Activated naive CD4-positive, alpha-beta T cell treated with anti-CD3 and anti-CD28 coated beads, Interleukin-2, amount 50 U/mL, for 72 hours (primary cell): ENCODE measurements at regions not wholly inside any gene's neighbourhood (a gene's known extent, or its start where the extent isn't known, plus 50 kb on each side); places are given as distances from the start of the nearest gene placed in this dataset.

ENCODE experiments used
- ATAC-seq, 2 donors: fragments of 150-1000 bp; cut with Tn5 transposase; 2 replicates each; pipeline ENCODE4 v1.10.0; 2021; ENCODE audit warnings: mild to moderate bottlenecking in 2 of 2, moderate library complexity in 2 of 2
- DNase-seq, 2 donors: peaks; one replicate each; pipeline ENCODE4 v3.0.0; 2021 to 2022; ENCODE audit warnings: low spot score in 2 of 2
- H3K27ac Mint-ChIP-seq, 2 donors: one replicate each; pipeline ENCODE4 v1.8.0; 2022; ENCODE audit warnings: mild to moderate bottlenecking in 2 of 2, mixed read lengths in 2 of 2
- H3K36me3 Mint-ChIP-seq, 2 donors: one replicate each; pipeline ENCODE4 v1.8.0; 2022; ENCODE audit warnings: mixed read lengths in 2 of 2
- H3K9me3 Mint-ChIP-seq, 2 donors: one replicate each; pipeline ENCODE4 v1.8.0; 2022; ENCODE audit warnings: mixed read lengths in 2 of 2

DNA sequence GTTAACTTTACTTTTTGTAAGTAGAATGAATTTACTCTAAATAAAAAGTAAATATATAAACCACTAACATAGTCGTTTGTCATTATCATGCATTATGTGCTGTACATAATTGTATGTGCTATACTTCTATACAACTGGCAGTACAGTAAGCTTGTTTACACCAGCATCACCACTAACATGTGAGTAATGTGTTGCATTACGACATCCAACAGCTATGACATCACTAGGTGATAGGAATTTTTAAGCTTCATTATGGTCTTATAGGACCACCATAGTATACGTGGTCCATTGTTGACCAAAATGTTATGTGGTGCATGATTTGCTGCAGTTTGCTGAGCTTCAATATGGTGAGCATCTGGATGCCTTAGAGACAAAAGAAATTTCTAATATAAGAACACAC lies 819.1 kb upstream of the GRAMD2B start:
- peaks cover 5 to 8% of the 10 kb centered on the region in 2 donors for H3K9me3 Mint-ChIP-seq
- no peaks in the 10 kb centered on the region for H3K36me3 Mint-ChIP-seq
- no peak overlapping the region for H3K27ac Mint-ChIP-seq
- no peak for DNase-seq
- no peak for ATAC-seq

- no peak overlapping the region for H3K27ac Mint-ChIP-seq
Measured at GRCh38 chr5:125607018-125607417, 816.2 kb upstream of the GRAMD2B start.

DNA sequence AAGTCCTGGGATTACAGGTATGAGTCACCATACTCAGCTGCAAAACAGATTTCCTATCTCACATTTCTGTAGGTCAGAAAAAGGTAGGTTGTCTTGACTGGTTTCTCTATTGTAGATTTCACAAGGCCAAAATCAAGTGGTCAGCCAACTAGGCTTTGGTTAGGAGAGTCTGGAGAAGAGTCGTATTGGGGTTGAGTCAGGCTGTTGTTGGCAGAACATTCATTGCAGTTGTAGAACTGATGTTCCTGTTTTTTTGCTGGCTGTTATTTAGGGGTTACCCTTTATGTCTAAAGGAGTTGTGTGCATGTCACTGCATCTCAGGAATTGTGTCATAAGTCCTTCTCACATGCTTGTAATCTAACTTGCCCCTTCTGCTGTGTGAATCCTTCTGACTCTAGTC lies 814.2 kb upstream of the GRAMD2B start:
- ATAC-seq: no peak
- Mint-ChIP-seq H3K27ac (no peak overlapping the region), H3K9me3 (peaks cover 10 to 11% of the 10 kb centered on the region in 2 donors), H3K36me3 (no peaks in the 10 kb centered on the region)
- no peak for DNase-seq

More at GRCh38 chr5:125607018-125607417, 816.2 kb upstream of the GRAMD2B start:
- Mint-ChIP-seq H3K36me3 (no peaks in the 10 kb centered on the region), H3K9me3 (peaks cover 1 to 4% of the 10 kb centered on the region in 2 donors)
- DNase-seq (no peak), ATAC-seq (no peak)

DNA sequence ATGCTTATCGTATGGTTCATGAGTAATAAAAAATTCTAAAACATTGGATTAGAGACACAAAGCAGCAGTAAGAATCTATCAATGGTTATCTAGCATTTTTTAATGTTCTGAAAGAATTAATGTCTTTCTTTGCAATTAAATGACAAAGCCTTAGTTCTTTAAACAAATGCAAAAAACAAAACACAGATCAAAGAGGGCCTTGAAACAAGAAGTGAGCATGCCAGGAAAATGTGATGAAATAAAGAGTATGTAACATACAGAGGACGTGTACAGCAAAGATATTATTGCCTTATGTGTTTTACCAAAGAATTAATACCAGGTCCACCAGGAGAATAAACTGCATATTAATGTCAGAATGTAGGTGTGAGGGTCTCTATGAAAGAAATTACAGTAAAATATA lies 812.3 kb upstream of the GRAMD2B start:
- H3K36me3 Mint-ChIP-seq: no peaks in the 10 kb centered on the region
- no peak for DNase-seq
- H3K9me3 Mint-ChIP-seq: peaks cover 10 to 11% of the 10 kb centered on the region in 2 donors
- no peak overlapping the region for H3K27ac Mint-ChIP-seq
- ATAC-seq: no peak

- ATAC-seq (no peak), DNase-seq (no peak)
- peaks cover 10 to 11% of the 10 kb centered on the region in 2 donors for H3K9me3 Mint-ChIP-seq
- H3K27ac Mint-ChIP-seq: no peak overlapping the region
- H3K36me3 Mint-ChIP-seq: no peaks in the 10 kb centered on the region
Measured at GRCh38 chr5:125611541-125611940, 811.7 kb upstream of the GRAMD2B start.

DNA sequence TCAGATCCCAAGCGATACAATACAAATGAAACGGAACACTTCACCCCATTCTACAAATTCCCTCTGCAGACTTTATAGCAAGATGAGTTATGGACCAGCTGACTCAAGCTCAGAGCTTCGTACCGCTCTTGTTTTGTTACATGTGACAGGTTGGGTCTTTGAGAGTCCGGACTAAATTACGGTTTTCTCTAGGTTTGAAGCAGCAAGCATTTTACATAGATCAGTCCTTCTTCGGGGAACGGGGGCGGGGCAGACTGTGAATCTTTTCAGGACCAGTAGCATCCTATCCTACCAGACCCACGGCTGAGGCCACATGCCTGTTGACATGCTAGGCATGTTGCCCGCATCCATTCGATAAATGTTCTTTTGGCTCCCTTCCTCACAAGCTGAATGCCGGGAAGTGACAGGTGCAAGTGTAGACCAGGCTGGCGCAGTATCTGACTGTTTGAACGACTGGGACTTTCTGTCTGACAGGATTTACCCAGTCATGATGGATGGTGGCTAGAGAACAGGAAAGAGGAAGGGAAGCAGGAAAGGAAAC lies 811.0 kb upstream of the GRAMD2B start:
- Mint-ChIP-seq H3K9me3 (peaks cover 10 to 11% of the 10 kb centered on the region in 2 donors), H3K27ac (no peak overlapping the region), H3K36me3 (no peaks in the 10 kb centered on the region)
- ATAC-seq (no peak), DNase-seq (no peak)

GRCh38 chr5:125612776-125613175 lies 810.4 kb upstream of the GRAMD2B start:
- peaks cover 10% of the 10 kb centered on the region in 2 donors for H3K9me3 Mint-ChIP-seq

DNA sequence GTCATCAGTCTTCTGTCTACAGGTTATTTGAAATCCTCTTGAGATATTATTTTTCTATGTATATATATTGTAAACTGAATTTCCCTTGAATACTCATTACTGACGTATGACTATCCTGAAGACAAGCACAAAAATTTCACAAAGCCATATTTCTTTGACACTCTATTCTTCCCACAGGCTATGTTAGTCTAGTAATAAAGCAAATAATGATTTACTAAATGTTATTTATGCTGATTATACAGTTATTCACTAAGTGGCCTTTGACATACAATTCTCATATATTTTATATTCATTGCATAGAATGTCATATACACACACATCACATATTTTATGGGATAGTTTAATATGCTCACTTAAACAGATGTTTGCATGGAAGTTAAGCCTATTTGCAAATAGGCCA lies 793.0 kb upstream of the GRAMD2B start:
- no peak for ATAC-seq
- no peak for DNase-seq
- Mint-ChIP-seq H3K9me3 (peaks cover 9 to 13% of the 10 kb centered on the region in 2 donors), H3K27ac (no peak overlapping the region), H3K36me3 (no peaks in the 10 kb centered on the region)

More at GRCh38 chr5:125612776-125613175, 810.4 kb upstream of the GRAMD2B start:
- Mint-ChIP-seq H3K27ac (no peak overlapping the region), H3K36me3 (no peaks in the 10 kb centered on the region)
- DNase-seq (no peak), ATAC-seq (no peak)

DNA sequence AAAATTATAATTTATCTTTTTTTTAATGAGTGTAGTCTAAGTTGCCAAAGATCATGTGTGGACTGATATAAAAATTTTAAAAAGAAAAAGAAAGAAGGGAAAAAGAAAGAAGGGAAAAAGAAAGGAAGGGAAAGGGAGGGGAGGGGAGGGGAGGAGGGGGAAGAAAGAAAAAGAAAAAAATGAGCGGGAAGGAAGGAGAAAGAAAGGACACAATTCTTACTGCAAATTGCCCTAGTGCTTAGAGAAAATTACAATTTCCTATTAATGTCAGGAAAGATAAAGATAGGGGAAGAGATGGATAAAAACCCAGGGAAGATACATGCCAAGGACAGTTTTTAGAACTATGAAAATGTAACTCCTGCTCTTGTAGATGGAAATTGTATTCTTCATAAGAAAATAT lies 789.7 kb upstream of the GRAMD2B start:
- no peaks in the 10 kb centered on the region for H3K36me3 Mint-ChIP-seq
- no peak overlapping the region for H3K27ac Mint-ChIP-seq
- peaks cover 9 to 11% of the 10 kb centered on the region in 2 donors for H3K9me3 Mint-ChIP-seq
- DNase-seq (no peak), ATAC-seq (no peak)

DNA sequence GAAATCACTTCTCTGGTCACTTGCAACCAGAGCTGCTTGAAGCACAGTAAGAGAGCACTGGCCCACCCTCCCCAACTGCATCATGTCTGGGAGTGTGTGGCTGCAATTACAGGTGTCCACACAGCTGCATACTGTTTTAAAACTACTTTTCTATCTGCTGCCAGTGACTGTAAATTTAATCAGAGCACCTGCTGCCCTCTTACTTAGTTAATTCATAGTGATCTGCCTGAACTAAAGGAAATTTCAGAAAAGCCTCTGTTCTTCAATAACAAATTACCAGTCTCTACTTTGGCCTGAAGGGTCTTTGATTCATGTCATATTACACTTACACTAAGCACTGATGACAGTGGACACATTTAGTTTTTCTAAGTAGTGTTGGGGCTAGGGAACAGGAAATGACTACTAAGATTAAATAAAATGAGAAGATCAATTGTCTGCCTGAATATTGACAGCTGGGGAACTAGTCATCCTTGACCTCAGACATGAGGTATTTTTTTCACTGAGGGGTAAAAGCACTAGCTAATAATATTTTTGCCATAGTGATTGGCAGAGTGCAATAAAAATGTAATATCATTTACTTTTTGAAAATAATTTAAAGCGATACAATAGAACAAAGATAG lies 788.9 kb upstream of the GRAMD2B start:
- no peak overlapping the region for H3K27ac Mint-ChIP-seq
- H3K9me3 Mint-ChIP-seq: peaks cover 7 to 9% of the 10 kb centered on the region in 2 donors
- no peak for DNase-seq
- ATAC-seq: no peak
- H3K36me3 Mint-ChIP-seq: no peaks in the 10 kb centered on the region

- peaks cover 26 to 29% of the 10 kb centered on the region in 2 donors for H3K9me3 Mint-ChIP-seq
- no peak for ATAC-seq
- peaks cover 0 to 5% of the 10 kb centered on the region in 2 donors for H3K36me3 Mint-ChIP-seq
- no peak for DNase-seq
- no peak overlapping the region for H3K27ac Mint-ChIP-seq
Measured at GRCh38 chr5:125639858-125640257, 783.4 kb upstream of the GRAMD2B start.

- Mint-ChIP-seq H3K36me3 (no peaks in the 10 kb centered on the region), H3K9me3 (peaks cover 17 to 24% of the 10 kb centered on the region in 2 donors), H3K27ac (no peak overlapping the region)
- no peak for DNase-seq
- ATAC-seq: no peak
Measured at GRCh38 chr5:125652761-125653160, 770.4 kb upstream of the GRAMD2B start.

DNA sequence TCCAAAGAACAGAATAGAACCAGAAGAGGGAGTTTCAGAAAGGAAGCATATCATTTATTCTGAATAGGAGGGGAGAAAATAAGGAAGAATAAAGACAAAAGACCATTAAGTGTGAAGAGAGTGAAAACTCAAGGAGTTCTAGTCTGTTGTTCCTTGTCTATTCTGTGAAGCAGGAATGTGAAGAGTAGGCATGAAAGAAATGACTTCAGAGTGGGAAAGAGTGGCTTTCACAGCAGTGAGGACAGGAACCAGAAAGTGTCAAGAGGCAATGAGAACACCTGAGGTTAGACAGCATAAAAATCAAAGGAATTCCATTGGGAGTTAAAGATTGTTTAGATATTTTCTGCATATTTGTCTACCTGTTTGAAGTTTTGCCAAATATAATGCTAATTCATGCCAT lies 768.8 kb upstream of the GRAMD2B start:
- ATAC-seq (no peak), DNase-seq (no peak)
- H3K9me3 Mint-ChIP-seq: peaks cover 13 to 16% of the 10 kb centered on the region in 2 donors
- H3K36me3 Mint-ChIP-seq: no peaks in the 10 kb centered on the region
- no peak overlapping the region for H3K27ac Mint-ChIP-seq

GRCh38 chr5:125655156-125655555 lies 768.1 kb upstream of the GRAMD2B start:
- no peak overlapping the region for H3K27ac Mint-ChIP-seq
- H3K9me3 Mint-ChIP-seq: peaks cover 13 to 16% of the 10 kb centered on the region in 2 donors
- H3K36me3 Mint-ChIP-seq: no peaks in the 10 kb centered on the region
- ATAC-seq: no peak
- DNase-seq: no peak

DNA sequence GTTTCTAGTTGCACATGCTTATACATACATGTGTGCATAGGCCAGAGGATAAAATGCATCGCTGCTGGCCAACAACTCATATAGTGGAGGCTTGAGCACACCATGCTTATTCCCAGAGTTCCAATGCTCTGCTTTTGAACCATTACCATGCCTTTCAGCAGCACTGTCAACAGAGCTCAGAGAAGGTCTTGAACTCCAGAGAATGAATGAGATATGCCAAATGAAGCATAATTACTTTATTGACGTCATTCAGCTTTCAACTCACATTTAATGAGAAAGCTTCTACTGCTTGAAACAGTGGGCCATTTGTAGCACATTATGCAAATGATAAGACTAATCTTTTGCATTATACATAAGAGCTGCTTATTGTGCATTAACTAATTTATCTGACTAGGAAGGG lies 765.3 kb upstream of the GRAMD2B start:
- Mint-ChIP-seq H3K36me3 (peaks cover 0 to 1% of the 10 kb centered on the region in 2 donors), H3K27ac (no peak overlapping the region), H3K9me3 (peaks cover 18 to 24% of the 10 kb centered on the region in 2 donors)
- ATAC-seq: no peak
- DNase-seq: no peak

DNA sequence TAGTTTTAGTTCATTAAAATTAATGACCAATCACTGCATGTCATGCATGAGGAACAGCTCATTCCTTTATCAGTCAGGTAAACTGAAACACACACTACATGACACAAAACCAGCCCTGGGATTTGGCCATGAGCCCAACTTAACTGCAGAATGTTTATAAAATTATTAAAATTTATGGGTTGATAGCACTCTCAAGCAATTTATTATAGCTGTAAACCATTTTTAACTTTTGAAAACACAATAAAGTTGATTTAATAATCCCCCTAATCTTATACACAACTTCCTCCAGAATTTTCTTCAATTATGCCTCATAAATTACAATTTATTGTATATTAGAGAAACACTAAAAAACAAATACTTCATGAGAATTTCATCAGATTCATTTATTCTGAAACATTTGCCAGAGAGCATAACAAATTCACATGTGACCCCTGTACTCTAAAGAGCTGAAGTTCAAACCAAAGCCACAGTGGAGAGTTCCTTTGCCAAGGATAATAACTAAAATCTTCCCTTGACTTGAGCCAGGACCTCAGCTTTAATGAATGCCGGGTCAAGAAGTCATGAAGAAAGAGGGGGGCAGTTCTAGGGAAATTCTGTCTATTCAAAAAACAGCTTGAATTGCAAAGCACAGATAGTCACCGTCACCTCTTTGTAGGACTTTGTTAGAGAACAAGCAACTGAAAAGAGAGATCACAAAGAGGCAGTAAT lies 763.7 kb upstream of the GRAMD2B start:
- no peak for ATAC-seq

DNA sequence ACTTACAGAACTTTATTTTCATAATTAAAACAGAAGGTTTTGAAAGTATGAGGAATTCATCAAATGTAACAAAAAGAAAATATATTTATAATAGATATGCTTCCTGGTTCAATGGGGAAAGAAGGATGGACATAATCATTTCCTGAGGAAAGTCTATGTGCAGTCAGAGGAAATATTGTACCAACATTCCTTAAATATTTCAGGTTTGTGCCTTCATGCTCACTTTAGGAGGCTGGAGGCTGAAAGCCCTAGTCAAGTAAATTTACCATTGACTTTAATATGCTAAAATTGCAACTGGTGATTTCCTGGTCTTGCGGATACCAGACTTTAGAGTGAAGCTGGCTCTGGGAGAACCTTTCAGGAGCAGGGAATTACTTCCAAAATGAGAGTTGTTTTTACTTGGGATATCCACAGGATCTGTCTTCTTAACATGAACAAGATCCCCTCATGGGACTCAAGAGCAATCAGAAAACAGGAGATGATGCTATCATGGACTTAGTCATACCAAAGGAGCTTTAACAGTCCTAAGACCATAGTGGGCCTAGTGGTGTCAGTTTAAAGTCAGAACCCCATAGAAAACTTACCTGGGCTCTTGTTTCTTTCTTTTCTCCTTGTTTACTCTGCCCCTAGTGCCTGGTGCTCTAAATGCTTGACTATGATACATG lies 762.8 kb upstream of the GRAMD2B start:
- H3K36me3 Mint-ChIP-seq: peaks cover 0 to 5% of the 10 kb centered on the region in 2 donors
- peaks cover 19 to 29% of the 10 kb centered on the region in 2 donors for H3K9me3 Mint-ChIP-seq
- ATAC-seq (no peak), DNase-seq (no peak)
- no peak overlapping the region for H3K27ac Mint-ChIP-seq

More for the DNA sequence above, 763.7 kb upstream of the GRAMD2B start:
- Mint-ChIP-seq H3K27ac (no peak overlapping the region), H3K9me3 (peaks cover 17 to 26% of the 10 kb centered on the region in 2 donors), H3K36me3 (peaks cover 0 to 5% of the 10 kb centered on the region in 2 donors)
- DNase-seq: no peak
